ENCODE measurements at regions not wholly inside any gene's neighbourhood (a gene's known extent, or its start where the extent isn't known, plus 50 kb on each side); places are given as distances from the start of the nearest gene placed in this dataset.

DNA sequence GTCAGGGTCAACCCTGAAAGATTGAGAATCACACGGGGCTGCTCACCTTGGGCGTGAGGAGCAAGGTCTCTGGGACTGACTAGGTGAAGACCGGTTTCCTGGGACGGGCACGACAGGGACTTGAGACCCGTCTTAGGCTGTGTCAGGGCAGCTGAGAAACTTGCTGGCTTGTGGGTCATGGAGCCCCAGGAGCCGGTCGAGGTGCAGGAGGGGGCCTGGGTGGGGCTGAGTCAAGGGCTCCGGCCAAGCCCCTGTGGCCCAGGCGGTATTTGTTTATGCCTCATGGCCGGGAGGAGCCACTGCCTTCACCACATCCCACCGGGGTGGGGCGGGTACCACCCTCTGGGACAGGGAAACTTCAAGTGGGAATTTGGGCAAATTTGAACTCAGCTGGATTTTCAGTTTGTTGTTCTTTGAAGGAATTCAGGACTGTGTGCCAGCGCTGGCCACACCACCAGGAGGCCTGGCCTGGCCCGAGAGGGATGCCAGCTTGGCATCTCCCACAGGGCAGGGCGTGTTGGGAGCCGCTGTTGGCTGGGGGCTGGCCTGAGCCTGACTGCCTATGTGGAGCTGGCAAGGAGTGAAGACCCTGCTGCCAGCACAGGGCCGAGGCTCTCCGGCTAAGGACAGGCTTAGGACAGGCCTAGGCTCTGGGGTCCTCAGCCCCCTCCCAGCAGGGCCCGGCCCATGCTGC, 116.1 kb downstream of the METRNL start:
- no peak for TF ChIP-seq POLR2A (IDR thresholded peaks at IDR 0.05)
- TF ChIP-seq, protein P1, sequence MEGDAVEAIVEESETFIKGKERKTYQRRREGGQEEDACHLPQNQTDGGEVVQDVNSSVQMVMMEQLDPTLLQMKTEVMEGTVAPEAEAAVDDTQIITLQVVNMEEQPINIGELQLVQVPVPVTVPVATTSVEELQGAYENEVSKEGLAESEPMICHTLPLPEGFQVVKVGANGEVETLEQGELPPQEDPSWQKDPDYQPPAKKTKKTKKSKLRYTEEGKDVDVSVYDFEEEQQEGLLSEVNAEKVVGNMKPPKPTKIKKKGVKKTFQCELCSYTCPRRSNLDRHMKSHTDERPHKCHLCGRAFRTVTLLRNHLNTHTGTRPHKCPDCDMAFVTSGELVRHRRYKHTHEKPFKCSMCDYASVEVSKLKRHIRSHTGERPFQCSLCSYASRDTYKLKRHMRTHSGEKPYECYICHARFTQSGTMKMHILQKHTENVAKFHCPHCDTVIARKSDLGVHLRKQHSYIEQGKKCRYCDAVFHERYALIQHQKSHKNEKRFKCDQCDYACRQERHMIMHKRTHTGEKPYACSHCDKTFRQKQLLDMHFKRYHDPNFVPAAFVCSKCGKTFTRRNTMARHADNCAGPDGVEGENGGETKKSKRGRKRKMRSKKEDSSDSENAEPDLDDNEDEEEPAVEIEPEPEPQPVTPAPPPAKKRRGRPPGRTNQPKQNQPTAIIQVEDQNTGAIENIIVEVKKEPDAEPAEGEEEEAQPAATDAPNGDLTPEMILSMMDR (IDR thresholded peaks at IDR 0.05): peak in 1 of 3 experiments; percentile 27
